ENCODE measurements at regions not wholly inside any gene's neighbourhood (a gene's known extent, or its start where the extent isn't known, plus 50 kb on each side); places are given as distances from the start of the nearest gene placed in this dataset.
"Not testable (repeated sequence)": the region's sequence is repeated elsewhere in the genome, so short reads cannot be mapped to it uniquely, and the experiment has no call there.

DNA sequence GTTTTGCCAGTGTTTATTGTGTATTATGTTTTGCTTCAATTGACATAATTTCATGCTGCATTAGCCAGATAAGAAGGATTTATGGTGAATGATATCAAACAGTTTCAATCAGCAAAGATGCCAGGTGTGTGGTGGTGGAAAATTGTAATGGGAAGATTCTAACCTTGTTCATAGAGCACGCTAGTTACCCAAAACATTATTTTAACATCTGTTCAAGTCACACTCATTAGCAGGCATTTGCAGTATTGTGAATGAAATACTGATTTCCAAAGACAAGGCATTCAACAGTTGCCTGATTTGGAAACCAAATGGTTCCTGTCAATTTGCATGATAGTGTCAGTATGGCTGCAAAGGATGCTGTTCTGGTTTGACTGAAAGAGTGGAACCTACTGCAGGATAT, 129.7 kb downstream of the EPC1 start:
- Mint-ChIP-seq H3K36me3 (ENCODE audit: low read depth) (no peaks in the 10 kb centered on the region), H3K9me3 (peaks cover 14% of the 10 kb centered on the region), H3K4me1 (ENCODE audit: low read depth) (no peaks in the 10 kb centered on the region), H3K4me3 (no peak overlapping the region), H3K27ac (no peak overlapping the region), H3K27me3 (ENCODE audit: low read depth) (peaks cover 13% of the 10 kb centered on the region)
- DNase-seq (ENCODE audit: low spot score) = no peak

DNA sequence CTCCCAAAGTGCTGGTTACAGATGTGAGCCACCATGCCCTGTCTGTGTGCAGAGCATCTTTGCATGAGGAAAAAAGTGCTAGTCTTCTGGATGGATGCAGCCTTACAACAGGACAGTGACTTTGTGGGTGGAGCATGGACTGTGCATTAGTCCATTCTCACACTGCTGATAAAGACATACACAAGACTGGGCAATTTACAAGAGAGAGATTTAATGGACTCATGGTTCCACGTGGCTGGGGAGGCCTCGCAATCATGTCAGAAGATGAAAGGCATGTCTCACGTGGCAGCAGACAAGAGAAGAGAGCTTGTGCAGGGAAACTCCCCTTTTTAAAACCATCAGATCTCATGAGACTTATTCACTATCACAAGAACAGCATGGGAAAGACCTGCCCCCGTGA, 133.1 kb downstream of the EPC1 start:
- H3K9me3 Mint-ChIP-seq; H3K4me3 Mint-ChIP-seq; H3K36me3 Mint-ChIP-seq (ENCODE audit: low read depth); H3K4me1 Mint-ChIP-seq (ENCODE audit: low read depth); H3K27ac Mint-ChIP-seq; DNase-seq (ENCODE audit: low spot score): not testable (repeated sequence)
- peaks cover 14% of the 10 kb centered on the region for H3K27me3 Mint-ChIP-seq (ENCODE audit: low read depth)

DNA sequence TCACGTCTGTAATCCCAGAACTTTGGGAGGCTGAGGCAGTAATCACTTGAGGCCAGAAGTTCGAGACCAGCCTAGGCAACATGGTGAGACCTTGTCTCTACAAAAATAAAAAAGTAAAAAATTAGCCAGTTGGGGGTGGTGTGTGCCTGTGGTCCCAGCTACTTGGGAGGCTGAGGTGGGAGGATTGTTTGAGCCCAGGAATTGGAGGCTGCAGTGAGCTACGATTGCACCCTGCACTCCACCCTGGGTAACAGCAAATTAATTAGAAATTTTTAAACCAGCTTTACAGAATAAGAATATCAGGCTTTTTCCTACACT, 136.0 kb downstream of the EPC1 start:
- Mint-ChIP-seq H3K4me1 (ENCODE audit: low read depth) (peaks cover 4% of the 10 kb centered on the region), H3K4me3 (no peak overlapping the region), H3K27me3 (ENCODE audit: low read depth) (peaks cover 6% of the 10 kb centered on the region), H3K27ac (no peak overlapping the region), H3K9me3 (no peaks in the 10 kb centered on the region), H3K36me3 (ENCODE audit: low read depth) (no peaks in the 10 kb centered on the region)
- DNase-seq (ENCODE audit: low spot score) = no peak

- Mint-ChIP-seq H3K27me3 (ENCODE audit: low read depth) (peaks cover 6% of the 10 kb centered on the region), H3K27ac (peak overlapping the region; percentile 4), H3K4me3 (no peak overlapping the region), H3K9me3 (no peaks in the 10 kb centered on the region), H3K4me1 (ENCODE audit: low read depth) (peaks cover 6% of the 10 kb centered on the region), H3K36me3 (ENCODE audit: low read depth) (no peaks in the 10 kb centered on the region)
- DNase-seq (ENCODE audit: low spot score) = no peak
Observed at GRCh38 chr10:32210306-32211045, 136.5 kb downstream of the EPC1 start.

- DNase-seq (ENCODE audit: low spot score); H3K27me3 Mint-ChIP-seq (ENCODE audit: low read depth); H3K27ac Mint-ChIP-seq; H3K9me3 Mint-ChIP-seq; H3K36me3 Mint-ChIP-seq (ENCODE audit: low read depth); H3K4me3 Mint-ChIP-seq; H3K4me1 Mint-ChIP-seq (ENCODE audit: low read depth): not testable (repeated sequence)
Observed at GRCh38 chr10:32208005-32208404, 139.0 kb downstream of the EPC1 start.

DNA sequence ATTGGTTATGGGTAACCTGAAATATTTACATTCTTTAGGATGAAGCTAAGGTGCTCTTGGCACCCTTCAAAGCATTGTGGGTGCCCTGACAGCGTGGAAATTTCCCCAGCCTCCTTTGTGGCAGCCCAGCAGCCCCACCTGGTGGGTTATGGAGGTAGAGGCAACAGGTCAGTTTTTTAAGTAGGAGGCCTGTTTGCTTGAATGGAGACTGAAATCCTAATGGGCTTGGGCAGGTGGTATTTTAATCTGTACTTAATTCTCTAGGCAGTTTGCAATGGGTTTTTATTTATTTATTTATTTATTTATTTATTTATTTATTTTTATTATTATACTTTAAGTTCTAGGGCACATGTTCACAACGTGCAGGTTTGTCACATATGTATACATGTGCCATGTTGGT, 139.4 kb downstream of the EPC1 start:
- Mint-ChIP-seq H3K4me1 (ENCODE audit: low read depth) (peaks cover 6% of the 10 kb centered on the region), H3K27me3 (ENCODE audit: low read depth) (peaks cover 3% of the 10 kb centered on the region), H3K36me3 (ENCODE audit: low read depth) (no peaks in the 10 kb centered on the region), H3K27ac (no peak overlapping the region), H3K9me3 (peaks cover 3% of the 10 kb centered on the region), H3K4me3 (no peak overlapping the region)
- DNase-seq (ENCODE audit: low spot score) = peak; percentile 55

GRCh38 chr10:32205670-32206069, 141.3 kb downstream of the EPC1 start:
- Mint-ChIP-seq H3K27me3 (ENCODE audit: low read depth) (peaks cover 3% of the 10 kb centered on the region), H3K9me3 (peaks cover 3% of the 10 kb centered on the region), H3K4me1 (ENCODE audit: low read depth) (peaks cover 6% of the 10 kb centered on the region), H3K36me3 (ENCODE audit: low read depth) (no peaks in the 10 kb centered on the region), H3K4me3 (no peak overlapping the region), H3K27ac (no peak overlapping the region)
- no peak for DNase-seq (ENCODE audit: low spot score)

GRCh38 chr10:32204606-32205005, 142.4 kb downstream of the EPC1 start:
- Mint-ChIP-seq H3K27ac (no peak overlapping the region), H3K27me3 (ENCODE audit: low read depth) (peaks cover 2% of the 10 kb centered on the region), H3K4me3 (no peak overlapping the region), H3K4me1 (ENCODE audit: low read depth) (peaks cover 6% of the 10 kb centered on the region), H3K36me3 (ENCODE audit: low read depth) (no peaks in the 10 kb centered on the region), H3K9me3 (peaks cover 3% of the 10 kb centered on the region)
- no peak for DNase-seq (ENCODE audit: low spot score)

DNA sequence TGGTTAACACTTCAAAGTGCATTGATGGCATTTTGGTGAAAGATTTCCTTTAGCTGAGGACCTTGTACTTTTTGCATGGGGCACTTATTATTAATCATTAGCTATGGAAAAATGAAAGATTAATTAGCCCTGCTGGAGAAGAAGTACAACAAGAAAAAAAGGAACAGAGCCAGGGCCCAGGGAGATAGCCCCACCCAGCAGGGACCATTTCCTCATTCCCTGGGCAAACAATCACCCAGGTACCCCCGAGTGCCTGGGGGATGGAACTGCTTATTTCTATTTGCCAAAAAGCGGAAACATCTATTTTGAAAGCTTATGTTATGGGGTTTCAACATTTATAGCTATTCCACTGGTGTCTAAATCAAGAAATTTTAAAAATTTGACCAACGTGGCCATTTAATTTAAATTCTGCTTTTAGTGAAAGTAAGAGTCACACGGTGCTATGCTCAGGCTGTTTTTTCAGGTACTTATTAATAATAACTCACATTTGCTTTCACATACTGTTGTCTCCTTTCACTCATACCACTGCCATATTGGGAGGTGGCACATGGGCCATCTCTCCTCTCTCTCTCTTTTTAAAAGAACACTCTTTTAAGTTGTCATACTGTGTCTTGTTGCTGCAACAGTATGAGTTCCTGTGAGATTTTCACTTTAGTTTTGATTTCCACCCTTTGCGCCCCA, 143.6 kb upstream of the KIF5B start:
- no peak overlapping the region for H3K4me3 Mint-ChIP-seq
- H3K4me1 Mint-ChIP-seq (ENCODE audit: low read depth) = peaks cover 8% of the 10 kb centered on the region
- DNase-seq (ENCODE audit: low spot score) = no peak
- no peaks in the 10 kb centered on the region for H3K36me3 Mint-ChIP-seq (ENCODE audit: low read depth)
- peaks cover 3% of the 10 kb centered on the region for H3K9me3 Mint-ChIP-seq
- no peak overlapping the region for H3K27ac Mint-ChIP-seq
- H3K27me3 Mint-ChIP-seq (ENCODE audit: low read depth) = peaks cover 8% of the 10 kb centered on the region

DNA sequence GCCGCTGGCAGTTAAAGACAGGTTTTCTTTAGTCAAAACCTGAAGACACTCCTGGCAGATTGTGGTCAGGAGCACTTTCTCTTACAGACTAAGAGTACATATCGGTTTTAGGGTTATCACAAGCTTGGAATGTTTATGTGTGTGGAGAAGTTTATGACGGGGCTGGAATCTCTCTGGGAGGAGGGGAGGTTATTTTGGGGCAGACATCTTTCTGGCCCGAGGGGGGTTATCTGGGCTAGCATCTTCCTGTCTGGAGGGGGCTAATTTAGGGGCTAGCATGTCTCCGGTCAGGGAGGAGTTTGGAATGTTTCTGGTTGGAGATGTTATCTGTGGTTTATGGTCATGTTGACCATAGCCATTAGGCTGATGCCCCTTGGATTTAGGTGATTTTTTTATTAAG, 141.2 kb upstream of the KIF5B start:
- no peak overlapping the region for H3K4me3 Mint-ChIP-seq
- no peaks in the 10 kb centered on the region for H3K9me3 Mint-ChIP-seq
- H3K4me1 Mint-ChIP-seq (ENCODE audit: low read depth) = peaks cover 8% of the 10 kb centered on the region
- H3K36me3 Mint-ChIP-seq (ENCODE audit: low read depth) = no peaks in the 10 kb centered on the region
- no peak overlapping the region for H3K27ac Mint-ChIP-seq
- H3K27me3 Mint-ChIP-seq (ENCODE audit: low read depth) = peaks cover 10% of the 10 kb centered on the region
- no peak for DNase-seq (ENCODE audit: low spot score)

DNA sequence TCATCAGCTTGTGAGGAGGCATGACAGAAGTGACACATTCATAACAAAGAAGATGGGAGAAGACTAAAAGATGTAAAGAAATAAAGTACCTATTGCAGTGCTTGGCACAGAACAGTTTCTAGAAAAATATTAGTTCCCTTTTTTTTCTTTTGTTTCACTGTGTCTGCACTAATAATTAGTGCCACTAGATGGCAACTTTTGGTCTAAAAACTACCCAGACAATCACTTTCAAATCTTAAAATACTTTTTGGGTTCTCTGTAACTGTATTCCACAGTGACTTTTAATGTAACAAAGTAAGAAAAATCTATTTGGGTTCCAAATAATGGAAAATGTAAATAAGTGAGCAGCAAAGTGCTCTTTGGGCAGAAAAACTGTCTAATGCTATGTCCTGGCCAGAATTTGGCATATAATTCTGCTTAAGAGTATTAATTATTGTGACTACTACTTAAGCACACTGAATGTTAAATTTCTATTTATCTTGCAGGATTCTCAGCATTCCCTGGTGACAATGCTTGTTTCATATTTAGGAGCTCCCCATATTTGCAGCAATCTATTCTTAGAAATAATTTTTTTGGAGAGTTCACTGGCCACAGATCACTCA, 134.8 kb upstream of the KIF5B start:
- no peaks in the 10 kb centered on the region for H3K36me3 Mint-ChIP-seq (ENCODE audit: low read depth)
- no peak overlapping the region for H3K4me3 Mint-ChIP-seq
- H3K4me1 Mint-ChIP-seq (ENCODE audit: low read depth) = peaks cover 3% of the 10 kb centered on the region
- H3K9me3 Mint-ChIP-seq = no peaks in the 10 kb centered on the region
- H3K27me3 Mint-ChIP-seq (ENCODE audit: low read depth) = peaks cover 6% of the 10 kb centered on the region
- no peak for DNase-seq (ENCODE audit: low spot score)
- no peak overlapping the region for H3K27ac Mint-ChIP-seq

- H3K27me3 Mint-ChIP-seq (ENCODE audit: low read depth) = peaks cover 6% of the 10 kb centered on the region
- no peak overlapping the region for H3K27ac Mint-ChIP-seq
- no peaks in the 10 kb centered on the region for H3K9me3 Mint-ChIP-seq
- peaks cover 3% of the 10 kb centered on the region for H3K4me1 Mint-ChIP-seq (ENCODE audit: low read depth)
- no peak for DNase-seq (ENCODE audit: low spot score)
- no peaks in the 10 kb centered on the region for H3K36me3 Mint-ChIP-seq (ENCODE audit: low read depth)
- H3K4me3 Mint-ChIP-seq = no peak overlapping the region
Observed at GRCh38 chr10:32189400-32190084, 133.3 kb upstream of the KIF5B start.

DNA sequence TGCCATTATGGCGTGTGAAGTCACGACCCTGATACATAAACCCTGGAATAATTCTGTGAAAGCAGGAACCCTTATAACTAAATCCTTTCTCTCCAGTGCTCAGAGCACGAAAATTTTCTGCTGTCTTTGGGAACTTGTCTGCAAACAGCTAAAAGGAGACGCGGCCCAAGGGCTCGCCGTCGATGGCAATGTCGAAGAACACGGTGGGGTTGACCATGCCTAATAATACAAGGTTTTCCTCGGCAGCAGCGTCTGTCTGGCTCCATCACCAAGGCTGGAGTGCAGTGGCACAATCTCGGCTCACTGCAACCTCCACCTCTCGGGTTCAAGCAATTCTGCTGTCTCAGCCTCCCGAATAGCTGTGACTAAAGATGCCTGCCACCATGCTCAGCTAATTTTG, 132.4 kb upstream of the KIF5B start:
- DNase-seq (ENCODE audit: low spot score); H3K4me1 Mint-ChIP-seq (ENCODE audit: low read depth); H3K27ac Mint-ChIP-seq; H3K27me3 Mint-ChIP-seq (ENCODE audit: low read depth); H3K4me3 Mint-ChIP-seq; H3K9me3 Mint-ChIP-seq; H3K36me3 Mint-ChIP-seq (ENCODE audit: low read depth): not testable (repeated sequence)

- Mint-ChIP-seq H3K27me3 (ENCODE audit: low read depth) (peaks cover 6% of the 10 kb centered on the region), H3K36me3 (ENCODE audit: low read depth) (no peaks in the 10 kb centered on the region), H3K9me3 (no peaks in the 10 kb centered on the region), H3K4me1 (ENCODE audit: low read depth) (peaks cover 3% of the 10 kb centered on the region), H3K4me3 (no peak overlapping the region), H3K27ac (no peak overlapping the region)
- DNase-seq (ENCODE audit: low spot score) = no peak
Observed at GRCh38 chr10:32187686-32188085, 131.5 kb upstream of the KIF5B start.

Data from T-helper 2 cell treated with Interferon-gamma antibody and Interleukin-4, amounts not matched to agents 5 μg/mL and 100 μg/mL, for 36 hours (primary cell).